Endothelial cell of umbilical vein (primary cell): ENCODE measurements at regions not wholly inside any gene's neighbourhood (a gene's known extent, or its start where the extent isn't known, plus 50 kb on each side); places are given as distances from the start of the nearest gene placed in this dataset.

Source experiments
- BruUV-seq: library from RNA; stranded (reverse); fragments of 400-500 nt; replicated peaks from 2 replicates; lab custom pipeline; 2021; lab: Mats Ljungman, UMichigan
- CTCF ChIA-PET: fragments of 300-600, 350-600 bp; sonication (Branson Sonifier 250); formaldehyde crosslinking; loops from one replicate; lab custom pipeline; 2021; ENCODE audit warnings: antibody characterized with exemption, inconsistent platforms; lab: Charles Lee
- POLR2A ChIA-PET: fragments of 300-600, 350-600 bp; sonication (Branson Sonifier 250); formaldehyde crosslinking; loops from one replicate; lab custom pipeline; 2021; ENCODE audit warnings: antibody characterized with exemption, inconsistent platforms; lab: Charles Lee
- DNase-seq: peaks from one replicate; pipeline ENCODE4 v3.0.0-alpha.2; 2011; ENCODE audit warnings: low read depth, low spot score
- FAIRE-seq: peaks from 2 replicates; lab custom pipeline; 2011; peaks lifted over from hg19 to GRCh38; lab: Jason Lieb, UNC
- H2AFZ ChIP-seq: 2 replicates; pipeline ENCODE4 v1.6.0; 2012; ENCODE audit warnings: low read depth, low read length, control low read depth, inconsistent platforms
- H3K27ac ChIP-seq: 2 replicates; pipeline ENCODE4 v1.5.1; 2011; ENCODE audit warnings: low read depth, mild to moderate bottlenecking, control low read depth, low read length, moderate library complexity; ENCODE audit not compliant: insufficient read depth
- H3K27me3 ChIP-seq, 2 experiments: 2 replicates each; pipeline versions ENCODE4 v1.6.0 to v1.6.1; 2011; ENCODE audit warnings: low read length in 2 of 2, mixed read lengths in 1 of 2; ENCODE audit not compliant: control insufficient read depth in 2 of 2, insufficient read depth in 2 of 2
- H3K36me3 ChIP-seq, 2 experiments: 2 replicates in 1 of 2; 3 replicates in 1 of 2; pipeline ENCODE4 v1.5.1; 2011; ENCODE audit warnings: low read length in 2 of 2, mild to moderate bottlenecking in 1 of 2, moderate library complexity in 1 of 2; ENCODE audit not compliant: control insufficient read depth in 2 of 2, insufficient read depth in 2 of 2; ENCODE audit errors: extremely low read depth in 1 of 2
- H3K4me1 ChIP-seq: 3 replicates; pipeline ENCODE4 v1.5.1; 2011; ENCODE audit warnings: mild to moderate bottlenecking, low read length; ENCODE audit not compliant: control insufficient read depth, insufficient read depth; ENCODE audit errors: extremely low read depth
- H3K4me2 ChIP-seq: 2 replicates; pipeline ENCODE4 v1.6.1; 2011; ENCODE audit warnings: low read length, control low read depth, mixed read lengths; ENCODE audit not compliant: insufficient read depth
- H3K4me3 ChIP-seq, 3 experiments: fragments of 200-600 bp in 1 of 3; sonication (generic), shearing (Covaris generic) in 1 of 3; replicated peaks in 1 of 3; 2 replicates each; pipeline ENCODE4 v1.5.1; 2011 to 2016; ENCODE audit warnings: control low read depth in 3 of 3, low read length in 3 of 3, mild to moderate bottlenecking in 2 of 3, inconsistent platforms in 1 of 3, low read depth in 1 of 3, moderate library complexity in 1 of 3; ENCODE audit not compliant: insufficient read depth in 1 of 3
- H3K79me2 ChIP-seq: 2 replicates; pipeline ENCODE4 v1.6.0; 2012; ENCODE audit warnings: low read length, inconsistent platforms; ENCODE audit not compliant: control insufficient read depth, insufficient read depth
- H3K9ac ChIP-seq: replicated peaks from 2 replicates; pipeline ENCODE3; 2011; ENCODE audit warnings: low read length, control low read depth; ENCODE audit not compliant: insufficient read depth; ENCODE audit errors: extremely low read depth
- H3K9me1 ChIP-seq: replicated peaks from 3 replicates; pipeline ENCODE4 v1.6.0; 2011; ENCODE audit warnings: mild to moderate bottlenecking, low read length; ENCODE audit not compliant: control insufficient read depth, insufficient read depth; ENCODE audit errors: extremely low read depth
- H3K9me3 ChIP-seq: replicated peaks from 2 replicates; pipeline ENCODE4 v1.5.1; 2012; ENCODE audit warnings: low read length, inconsistent platforms; ENCODE audit not compliant: control insufficient read depth, insufficient read depth
- H4K20me1 ChIP-seq: replicated peaks from 2 replicates; pipeline ENCODE3; 2011; ENCODE audit warnings: mild to moderate bottlenecking, low read length; ENCODE audit not compliant: control insufficient read depth, insufficient read depth; ENCODE audit errors: extremely low read depth
- EZH2 ChIP-seq: IDR thresholded peaks from 2 replicates; pipeline ENCODE4 v1.6.1; 2012; ENCODE audit warnings: borderline replicate concordance, low read depth, mild to moderate bottlenecking, moderate library complexity, low read length, inconsistent platforms; ENCODE audit not compliant: severe bottlenecking
- FOS ChIP-seq: IDR thresholded peaks from 2 replicates; pipeline ENCODE4 v1.6.1; 2011; ENCODE audit warnings: mild to moderate bottlenecking, low read length, moderate library complexity, borderline replicate concordance; ENCODE audit not compliant: insufficient read depth
- GATA2 ChIP-seq: IDR thresholded peaks from 2 replicates; pipeline ENCODE4 v1.7.0; 2011; ENCODE audit warnings: low read depth, mild to moderate bottlenecking, moderate library complexity, mixed read lengths, low read length; ENCODE audit not compliant: insufficient read length, insufficient read depth
- JUN ChIP-seq: IDR thresholded peaks from 2 replicates; pipeline ENCODE4 v1.6.1; 2011; ENCODE audit warnings: borderline replicate concordance, low read depth; ENCODE audit not compliant: insufficient read length, insufficient read depth
- MYC ChIP-seq: IDR thresholded peaks from one replicate; pipeline ENCODE4 v1.6.1; 2011; ENCODE audit warnings: mild to moderate bottlenecking, low read depth, low read length
- POLR2A ChIP-seq: IDR thresholded peaks from 2 replicates; pipeline ENCODE4 v1.6.1; 2012; ENCODE audit warnings: low read depth, mild to moderate bottlenecking, control low read depth, low read length
- POLR2AphosphoS5 ChIP-seq: IDR thresholded peaks from 2 replicates; pipeline ENCODE4 v1.6.1; 2012; ENCODE audit warnings: low read depth, mild to moderate bottlenecking, control low read depth, low read length, moderate library complexity; ENCODE audit not compliant: insufficient read depth
- dilution Hi-C: fragments of 300-500 bp; cut with MboI; formaldehyde crosslinking; loops from one replicate; pipeline ENCODE4 v1.15.0; 2019; ENCODE audit warnings: low sequenced_read_pairs; ENCODE audit not compliant: extremely low pct_ligation_motif_present
- intact Hi-C: fragments of 100-400 bp; cut with micrococcal nuclease; formaldehyde crosslinking; loops from one replicate; pipeline ENCODE4 v1.10.0; 2022
- TF ChIP-seq, protein P1 (sequence below): IDR thresholded peaks from 2 replicates; pipeline ENCODE4 v1.6.1; 2011; ENCODE audit not compliant: insufficient read depth, insufficient read length
- TF ChIP-seq, protein P2 (sequence below), 2 donors: IDR thresholded peaks; 1 replicate in 1 of 2; 2 replicates in 1 of 2; pipeline ENCODE4 v1.5.1; 2011; ENCODE audit warnings: low read length in 2 of 2, mild to moderate bottlenecking in 2 of 2, moderate library complexity in 2 of 2, control low read depth in 1 of 2, inconsistent platforms in 1 of 2, low read depth in 1 of 2; ENCODE audit not compliant: insufficient read depth in 1 of 2; ENCODE audit errors: extremely low read depth in 1 of 2

DNA sequence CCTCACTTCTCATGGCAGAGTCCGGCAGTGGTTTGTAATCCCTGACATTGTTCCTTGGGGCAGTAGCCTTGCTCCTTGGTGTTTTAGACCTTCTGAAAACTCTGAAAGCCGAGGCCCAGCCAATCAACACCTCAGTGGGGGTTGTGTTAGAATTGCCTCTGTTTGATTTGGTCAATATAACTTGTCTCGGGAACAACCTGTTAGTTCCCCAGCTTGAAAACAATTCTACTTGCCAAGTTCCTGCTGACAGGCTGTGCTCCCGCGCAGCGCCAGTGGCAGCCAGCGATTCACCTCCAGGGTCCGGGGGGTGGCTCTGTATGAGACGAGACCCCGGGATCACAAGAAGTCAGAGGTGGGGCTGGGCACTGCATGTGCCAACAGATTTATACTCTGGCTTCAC lies 81.4 kb upstream of the MEDAG start:
- BruUV-seq, result no TSS peak
- ChIA-PET POLR2A (no interaction called here), CTCF (no interaction called here)
- no peaks in the 10 kb centered on the region for H4K20me1 ChIP-seq
- dilution Hi-C loops, result no loop called here
- no peaks in the 10 kb centered on the region for H3K9me1 ChIP-seq
- TF ChIP-seq FOS, result no peak
- no peak overlapping the region for H3K4me2 ChIP-seq
- no peaks in the 10 kb centered on the region for H3K36me3 ChIP-seq
- no peak overlapping the region for H2AFZ ChIP-seq
- no peaks in the 10 kb centered on the region for H3K27me3 ChIP-seq
- no peak overlapping the region for H3K9ac ChIP-seq
- no peaks in the 10 kb centered on the region for H3K9me3 ChIP-seq
- FAIRE-seq (no peak), DNase-seq (no peak)
- intact Hi-C loops, result no loop called here
- H3K27ac ChIP-seq, result no peak overlapping the region
- no peaks in the 10 kb centered on the region for H3K79me2 ChIP-seq
- H3K4me3 ChIP-seq, result no peak overlapping the region
- H3K4me1 ChIP-seq, result peaks cover 11% of the 10 kb centered on the region

DNA sequence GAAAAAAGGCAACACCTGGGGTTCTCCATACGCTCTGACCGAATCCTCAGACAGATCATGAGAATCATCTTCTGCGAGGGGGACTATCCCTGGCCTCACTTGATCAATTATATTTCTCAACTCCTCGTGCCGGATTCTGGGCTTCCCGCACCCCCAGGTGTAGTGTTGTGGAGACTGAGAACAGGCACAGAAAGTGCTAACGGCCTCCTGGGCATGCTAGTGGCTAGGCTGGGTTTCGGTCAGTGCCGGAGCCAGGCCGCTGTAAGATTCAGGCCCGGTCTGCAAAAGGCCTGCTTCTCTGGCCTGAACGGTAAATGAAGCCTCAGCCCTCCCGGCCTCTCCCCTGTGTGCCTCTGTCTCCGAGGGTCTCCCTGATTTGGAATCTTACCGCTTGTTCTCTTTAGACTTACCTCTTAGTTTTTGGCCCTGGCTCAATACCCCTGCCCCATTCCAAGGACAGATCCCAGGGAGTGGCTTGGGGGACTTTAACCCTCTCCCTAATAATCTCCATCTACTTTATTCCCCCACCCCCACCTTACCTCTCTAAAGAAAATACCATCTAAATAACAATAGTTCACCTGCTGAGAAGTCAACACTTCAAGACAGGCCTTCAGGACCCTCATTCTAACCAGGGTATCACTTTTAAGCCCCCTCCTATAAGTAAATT lies 79.0 kb upstream of the MEDAG start:
- Histone ChIP-seq H3K9me1 (no peaks in the 10 kb centered on the region), H3K79me2 (no peaks in the 10 kb centered on the region), H3K27ac (no peak overlapping the region), H3K9me3 (no peaks in the 10 kb centered on the region), H3K9ac (no peak overlapping the region), H2AFZ (no peak overlapping the region), H3K4me3 (no peak overlapping the region), H3K4me2 (no peak overlapping the region), H3K4me1 (peaks cover 23% of the 10 kb centered on the region), H3K36me3 (no peaks in the 10 kb centered on the region), H4K20me1 (no peaks in the 10 kb centered on the region), H3K27me3 (no peaks in the 10 kb centered on the region)
- DNase-seq (no peak), FAIRE-seq (no peak)
- POLR2A ChIA-PET, result no interaction called here
- intact Hi-C loops (no loop called here), dilution Hi-C loops (no loop called here)
- BruUV-seq, result no TSS peak
- CTCF ChIA-PET, result interaction anchor here (1.0 to 1.2 kb wide), 2 partner anchors 39 kb away, joined by 3 read pairs; no protein-coding TSS in a partner anchor
- TF ChIP-seq, protein P1, sequence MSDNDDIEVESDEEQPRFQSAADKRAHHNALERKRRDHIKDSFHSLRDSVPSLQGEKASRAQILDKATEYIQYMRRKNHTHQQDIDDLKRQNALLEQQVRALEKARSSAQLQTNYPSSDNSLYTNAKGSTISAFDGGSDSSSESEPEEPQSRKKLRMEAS, result no peak
- no peak for TF ChIP-seq GATA2
- no peak for TF ChIP-seq POLR2AphosphoS5
- no peak for TF ChIP-seq FOS
- TF ChIP-seq JUN, result no peak
- TF ChIP-seq, protein P2, sequence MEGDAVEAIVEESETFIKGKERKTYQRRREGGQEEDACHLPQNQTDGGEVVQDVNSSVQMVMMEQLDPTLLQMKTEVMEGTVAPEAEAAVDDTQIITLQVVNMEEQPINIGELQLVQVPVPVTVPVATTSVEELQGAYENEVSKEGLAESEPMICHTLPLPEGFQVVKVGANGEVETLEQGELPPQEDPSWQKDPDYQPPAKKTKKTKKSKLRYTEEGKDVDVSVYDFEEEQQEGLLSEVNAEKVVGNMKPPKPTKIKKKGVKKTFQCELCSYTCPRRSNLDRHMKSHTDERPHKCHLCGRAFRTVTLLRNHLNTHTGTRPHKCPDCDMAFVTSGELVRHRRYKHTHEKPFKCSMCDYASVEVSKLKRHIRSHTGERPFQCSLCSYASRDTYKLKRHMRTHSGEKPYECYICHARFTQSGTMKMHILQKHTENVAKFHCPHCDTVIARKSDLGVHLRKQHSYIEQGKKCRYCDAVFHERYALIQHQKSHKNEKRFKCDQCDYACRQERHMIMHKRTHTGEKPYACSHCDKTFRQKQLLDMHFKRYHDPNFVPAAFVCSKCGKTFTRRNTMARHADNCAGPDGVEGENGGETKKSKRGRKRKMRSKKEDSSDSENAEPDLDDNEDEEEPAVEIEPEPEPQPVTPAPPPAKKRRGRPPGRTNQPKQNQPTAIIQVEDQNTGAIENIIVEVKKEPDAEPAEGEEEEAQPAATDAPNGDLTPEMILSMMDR (IDR thresholded peaks at IDR 0.05; ENCODE audit: extremely low read depth in 1 of 2, insufficient read depth in 1 of 2, low read depth in 1 of 2, low read length in 2 of 2), result no peak
- TF ChIP-seq EZH2, result no peak
- TF ChIP-seq POLR2A, result no peak
- TF ChIP-seq MYC, result no peak
